Tibial nerve (tissue), 4 donors: ENCODE measurements at regions not wholly inside any gene's neighbourhood (a gene's known extent, or its start where the extent isn't known, plus 50 kb on each side); places are given as distances from the start of the nearest gene placed in this dataset.

ENCODE experiments used
- DNase-seq, 2 donors: peaks; one replicate each; pipeline ENCODE4 v3.0.0-alpha.2; 2019; ENCODE audit warnings: low spot score in 2 of 2
- H3K27ac ChIP-seq, 4 donors: fragments of 200-600 bp; sonication (generic) in 3 of 4; one replicate each; pipeline ENCODE4 v1.5.1; 2017 to 2019; ENCODE audit warnings: mild to moderate bottlenecking in 1 of 4
- H3K27me3 ChIP-seq, 2 donors: fragments of 200-600 bp; sonication (generic) in 1 of 2; one replicate each; pipeline versions ENCODE4 v1.5.1 to v1.6.0; 2017 to 2019
- H3K36me3 ChIP-seq, 3 donors: fragments of 200-600 bp; sonication (generic); one replicate each; pipeline ENCODE4 v1.5.1; 2018 to 2019
- H3K4me1 ChIP-seq, 4 donors: fragments of 200-600 bp; sonication (generic) in 3 of 4; one replicate each; pipeline ENCODE4 v1.5.1; 2017 to 2019
- H3K4me3 ChIP-seq, 4 donors: fragments of 200-600 bp; sonication (generic) in 3 of 4; one replicate each; pipeline ENCODE4 v1.5.1; 2017 to 2019; ENCODE audit warnings: mild to moderate bottlenecking in 1 of 4, moderate library complexity in 1 of 4
- H3K9me3 ChIP-seq, 4 donors: fragments of 200-600 bp; sonication (generic) in 3 of 4; one replicate each; pipeline ENCODE4 v1.5.1; 2017 to 2019
- CTCF ChIP-seq, 5 experiments: fragments of 200-600 bp in 3 of 5; fragments of 450-650 bp in 2 of 5; sonication (generic) in 3 of 5; IDR thresholded peaks; one replicate each; pipeline ENCODE4 v1.5.1; 2016 to 2019; ENCODE audit warnings: antibody characterized with exemption in 5 of 5, mild to moderate bottlenecking in 3 of 5, moderate library complexity in 2 of 5
- EP300 ChIP-seq, 2 donors: sonication (generic); formaldehyde crosslinking; IDR thresholded peaks; one replicate each; pipeline ENCODE4 v1.6.1; 2017; ENCODE audit warnings: antibody characterized with exemption in 2 of 2, mild to moderate bottlenecking in 1 of 2
- POLR2A ChIP-seq, 2 donors: fragments of 450-650 bp; IDR thresholded peaks; one replicate each; pipeline ENCODE4 v1.6.1; 2017; ENCODE audit warnings: antibody characterized with exemption in 2 of 2, mild to moderate bottlenecking in 2 of 2, moderate library complexity in 2 of 2
- WGBS, 2 donors: methylation state at CpG; one replicate each; pipeline ENCODE4 v1.1.5; 2018; 5-methylcytosine and 5-hydroxymethylcytosine counted together

DNA sequence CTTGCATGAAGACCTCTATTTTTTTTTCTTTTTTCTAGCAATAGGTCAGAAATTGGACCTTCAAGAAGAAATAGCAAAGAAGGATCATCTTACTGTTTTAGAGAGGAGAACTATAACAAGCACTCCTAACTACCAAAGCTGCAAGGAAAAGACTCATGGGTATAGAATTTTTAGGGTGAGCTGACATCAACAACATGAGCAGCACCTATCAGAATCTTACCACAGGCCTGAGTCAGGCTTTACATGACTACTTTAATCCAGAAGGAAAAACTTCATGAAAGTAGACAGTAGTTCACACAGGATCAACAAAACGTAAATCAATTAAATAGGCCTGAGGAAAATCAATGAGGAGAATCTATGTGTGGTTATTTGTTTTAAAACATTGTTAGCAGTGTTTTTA is 130.5 kb downstream of the FAM76B start:
- no peaks in the 10 kb centered on the region for H3K27me3 ChIP-seq
- no peaks in the 10 kb centered on the region for H3K36me3 ChIP-seq
- DNase-seq, result no peak
- H3K9me3 ChIP-seq, result no peaks in the 10 kb centered on the region
- no peak for TF ChIP-seq CTCF (IDR thresholded peaks at IDR 0.05)
- no peak for TF ChIP-seq POLR2A (IDR thresholded peaks at IDR 0.05)
- TF ChIP-seq EP300 (IDR thresholded peaks at IDR 0.05), result no peak
- peak overlapping the region in 1 of 4 donors; percentile 20 for H3K27ac ChIP-seq
- peaks cover 0 to 20% (median 5%) of the 10 kb centered on the region in 4 donors for H3K4me1 ChIP-seq
- 73 to 85% methylated on average over 1 of the region's 1 CpG for WGBS, 2 donors
- no peak overlapping the region for H3K4me3 ChIP-seq

- DNase-seq, result no peak
- WGBS, 2 donors, result 11 to 17% methylated on average over 1 of the region's 1 CpG
Observed at GRCh38 chr11:95655536-95655935, 134.0 kb downstream of the FAM76B start.

DNA sequence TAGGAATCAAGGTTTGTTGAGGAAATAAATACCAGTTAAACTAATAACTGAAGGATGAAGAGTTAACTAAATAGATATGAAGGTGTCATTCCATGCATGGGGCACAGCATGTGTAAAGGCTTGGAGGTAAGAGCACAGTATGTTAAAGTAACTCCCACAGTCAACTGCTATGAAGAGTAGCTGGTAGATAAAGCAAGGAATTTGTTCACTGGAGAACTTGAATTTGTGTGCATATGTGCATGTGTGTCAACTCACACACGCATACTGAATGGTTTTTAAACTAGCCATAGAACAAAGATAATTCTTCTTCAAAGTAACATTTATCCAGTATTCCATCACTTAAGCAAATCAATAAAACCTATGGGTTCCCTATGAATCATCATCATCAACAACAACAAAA is 135.9 kb downstream of the FAM76B start:
- WGBS, 2 donors, result 96 to 100% methylated on average over 1 of the region's 1 CpG
- no peak for DNase-seq
- TF ChIP-seq POLR2A (IDR thresholded peaks at IDR 0.05), result no peak
- TF ChIP-seq EP300 (IDR thresholded peaks at IDR 0.05), result no peak
- no peak for TF ChIP-seq CTCF (IDR thresholded peaks at IDR 0.05)

More at GRCh38 chr11:95655536-95655935, 134.0 kb downstream of the FAM76B start:
- Histone ChIP-seq H3K36me3 (no peaks in the 10 kb centered on the region), H3K4me3 (no peak overlapping the region), H3K9me3 (no peaks in the 10 kb centered on the region), H3K27me3 (no peaks in the 10 kb centered on the region), H3K27ac (peak overlapping the region in 2 of 4 donors; percentile 21 to 56), H3K4me1 (peaks cover 0 to 32% (median 5%) of the 10 kb centered on the region in 4 donors)
- TF ChIP-seq EP300 (IDR thresholded peaks at IDR 0.05) (no peak), CTCF (IDR thresholded peaks at IDR 0.05) (no peak), POLR2A (IDR thresholded peaks at IDR 0.05) (no peak)

GRCh38 chr11:95653099-95653498 is 136.5 kb downstream of the FAM76B start:
- Histone ChIP-seq H3K27me3 (no peaks in the 10 kb centered on the region), H3K36me3 (no peaks in the 10 kb centered on the region), H3K4me1 (peaks cover 0 to 27% (median 6%) of the 10 kb centered on the region in 4 donors), H3K9me3 (no peaks in the 10 kb centered on the region), H3K27ac (no peak overlapping the region), H3K4me3 (no peak overlapping the region)
- 88 to 89% methylated on average over 5 of the region's 5 CpGs for WGBS, 2 donors
- TF ChIP-seq EP300 (IDR thresholded peaks at IDR 0.05), result no peak
- no peak for TF ChIP-seq POLR2A (IDR thresholded peaks at IDR 0.05)
- TF ChIP-seq CTCF (IDR thresholded peaks at IDR 0.05), result no peak
- DNase-seq, result no peak

More for the DNA sequence above, 135.9 kb downstream of the FAM76B start:
- Histone ChIP-seq H3K9me3 (no peaks in the 10 kb centered on the region), H3K4me1 (peaks cover 0 to 22% (median 5%) of the 10 kb centered on the region in 4 donors), H3K36me3 (no peaks in the 10 kb centered on the region), H3K27me3 (no peaks in the 10 kb centered on the region), H3K4me3 (no peak overlapping the region), H3K27ac (no peak overlapping the region)

DNA sequence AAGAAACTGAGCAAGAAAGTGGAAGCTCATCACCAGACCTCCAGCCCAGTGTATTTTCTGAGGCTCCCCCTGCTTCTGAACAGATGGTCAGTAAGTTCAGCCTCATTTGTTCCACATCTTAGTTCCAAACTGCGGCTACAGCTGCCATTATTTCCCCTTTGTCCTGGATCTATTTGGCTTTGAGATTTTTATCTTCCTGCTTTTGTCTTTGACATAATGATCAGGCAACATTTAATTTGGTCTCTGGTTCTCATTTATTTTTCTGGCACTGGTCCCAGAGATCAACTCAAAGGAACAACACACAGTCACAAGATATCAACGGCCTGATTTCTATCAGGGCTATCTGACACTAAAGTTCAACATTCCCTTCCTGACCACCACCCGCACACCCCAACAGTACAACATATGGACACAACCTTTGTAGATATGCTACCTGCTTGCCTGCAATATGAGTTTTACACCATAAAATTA is 137.5 kb downstream of the FAM76B start:
- WGBS, 2 donors, result 46 to 47% methylated on average over 3 of the region's 3 CpGs
- TF ChIP-seq EP300 (IDR thresholded peaks at IDR 0.05), result no peak
- TF ChIP-seq CTCF (IDR thresholded peaks at IDR 0.05), result no peak
- no peak for TF ChIP-seq POLR2A (IDR thresholded peaks at IDR 0.05)
- Histone ChIP-seq H3K9me3 (no peaks in the 10 kb centered on the region), H3K27me3 (no peaks in the 10 kb centered on the region), H3K27ac (peak overlapping the region in 1 of 4 donors; percentile 23), H3K36me3 (no peaks in the 10 kb centered on the region), H3K4me1 (peaks cover 0 to 38% (median 8%) of the 10 kb centered on the region in 4 donors), H3K4me3 (no peak overlapping the region)
- no peak for DNase-seq
